Stomach (tissue), 8 donors: ENCODE measurements at regions not wholly inside any gene's neighbourhood (a gene's known extent, or its start where the extent isn't known, plus 50 kb on each side); places are given as distances from the start of the nearest gene placed in this dataset.

Experiments used
- DNase-seq, 2 donors: peaks; one replicate each; pipeline versions ENCODE4 v3.0.0 to v3.0.0-alpha.2; 2013 to 2019
- H3K27ac ChIP-seq, 5 donors: fragments of 200-600 bp in 4 of 5; sonication (generic) in 4 of 5; one replicate each; pipeline ENCODE4 v1.5.1; 2013 to 2019; ENCODE audit warnings: mild to moderate bottlenecking in 1 of 5, moderate library complexity in 1 of 5
- H3K27me3 ChIP-seq, 3 donors: fragments of 200-600 bp; sonication (generic); one replicate each; pipeline ENCODE4 v1.5.1; 2017 to 2019; ENCODE audit warnings: mixed run types in 1 of 3
- H3K36me3 ChIP-seq, 4 donors: fragments of 200-600 bp; sonication (generic); 1 replicate in 3 of 4; 2 replicates in 1 of 4; pipeline ENCODE4 v1.5.1; 2016 to 2019
- H3K4me1 ChIP-seq, 4 donors: fragments of 200-600 bp; sonication (generic); one replicate each; pipeline ENCODE4 v1.5.1; 2016 to 2019
- H3K4me3 ChIP-seq, 4 donors: fragments of 200-600 bp; sonication (generic) in 3 of 4; one replicate each; pipeline ENCODE4 v1.5.1; 2016 to 2019; ENCODE audit warnings: mild to moderate bottlenecking in 1 of 4
- H3K9me3 ChIP-seq, 4 donors: fragments of 200-600 bp; sonication (generic); one replicate each; pipeline ENCODE4 v1.5.1; 2016 to 2019
- CTCF ChIP-seq, 7 experiments: fragments of 450-650 bp in 4 of 7; fragments of 200-600 bp in 3 of 7; sonication (generic) in 3 of 7; IDR thresholded peaks; one replicate each; pipeline ENCODE4 v1.5.1; 2016 to 2019; ENCODE audit warnings: antibody characterized with exemption in 7 of 7, control low read depth in 2 of 7, mild to moderate bottlenecking in 1 of 7
- EP300 ChIP-seq: sonication (generic); formaldehyde crosslinking; IDR thresholded peaks from one replicate; pipeline ENCODE4 v1.6.1; 2017; ENCODE audit warnings: antibody characterized with exemption
- POLR2A ChIP-seq, 4 donors: fragments of 450-650 bp; IDR thresholded peaks; one replicate each; pipeline ENCODE4 v1.6.1; 2016; ENCODE audit warnings: antibody characterized with exemption in 4 of 4, control low read depth in 2 of 4, mild to moderate bottlenecking in 1 of 4, moderate library complexity in 1 of 4
- POLR2AphosphoS5 ChIP-seq, 3 donors: sonication (generic); formaldehyde crosslinking; IDR thresholded peaks; one replicate each; pipeline ENCODE4 v1.6.1; 2016; ENCODE audit warnings: antibody characterized with exemption in 3 of 3
- WGBS, 5 donors: extraction: QIAGEN DNeasy Blood & Tissue Kit in 3 of 5; methylation state at CpG; one replicate each; pipeline versions ENCODE4 v1.1.5 to v1.1.7; 2013 to 2018; 5-methylcytosine and 5-hydroxymethylcytosine counted together
- intact Hi-C: fragments of 100-400 bp; cut with DNase I; formaldehyde crosslinking; loops from one replicate; pipeline ENCODE4 v1.15.1; 2023; ENCODE audit warnings: low total_unique reads
- donor health status: healthy with polysubstance abuse.
- donor health status: Bipolar disorder and iron deficiency.
- donor health status: healthy.

GRCh38 chr3:181570472-181570871, 141.3 kb upstream of the SOX2 start:
- H3K27me3 ChIP-seq, result no peaks in the 10 kb centered on the region
- H3K27ac ChIP-seq, result no peak overlapping the region
- H3K4me1 ChIP-seq, result no peaks in the 10 kb centered on the region
- H3K36me3 ChIP-seq, result no peaks in the 10 kb centered on the region
- TF ChIP-seq POLR2A (IDR thresholded peaks at IDR 0.05) (no peak), CTCF (IDR thresholded peaks at IDR 0.05) (no peak), POLR2AphosphoS5 (IDR thresholded peaks at IDR 0.05) (no peak), EP300 (no peak)
- WGBS, 5 donors, result 72 to 88% (median 85%) methylated on average over 3 of the region's 3 CpGs
- no peak overlapping the region for H3K4me3 ChIP-seq
- H3K9me3 ChIP-seq, result no peaks in the 10 kb centered on the region
- DNase-seq, result no peak
- intact Hi-C loops, result no loop called here

GRCh38 chr3:181569356-181569940, 142.3 kb upstream of the SOX2 start:
- TF ChIP-seq CTCF (IDR thresholded peaks at IDR 0.05), result no peak
- no peak for TF ChIP-seq EP300
- no peak for TF ChIP-seq POLR2AphosphoS5 (IDR thresholded peaks at IDR 0.05)
- TF ChIP-seq POLR2A (IDR thresholded peaks at IDR 0.05), result no peak
- no peaks in the 10 kb centered on the region for H3K36me3 ChIP-seq
- H3K27ac ChIP-seq, result no peak overlapping the region
- no peaks in the 10 kb centered on the region for H3K27me3 ChIP-seq
- no peak for DNase-seq
- WGBS, 5 donors, result 55 to 77% (median 66%) methylated on average over 3 of the region's 3 CpGs
- intact Hi-C loops, result no loop called here
- no peak overlapping the region for H3K4me3 ChIP-seq
- no peaks in the 10 kb centered on the region for H3K4me1 ChIP-seq
- H3K9me3 ChIP-seq, result no peaks in the 10 kb centered on the region

GRCh38 chr3:181568693-181569092, 143.0 kb upstream of the SOX2 start:
- H3K36me3 ChIP-seq, result no peaks in the 10 kb centered on the region
- no peak overlapping the region for H3K4me3 ChIP-seq
- TF ChIP-seq CTCF (IDR thresholded peaks at IDR 0.05), result no peak
- intact Hi-C loops, result no loop called here
- WGBS, 5 donors, result 55 to 66% (median 63%) methylated on average over 3 of the region's 3 CpGs
- H3K9me3 ChIP-seq, result no peaks in the 10 kb centered on the region
- DNase-seq, result no peak
- no peaks in the 10 kb centered on the region for H3K4me1 ChIP-seq
- H3K27me3 ChIP-seq, result no peaks in the 10 kb centered on the region
- H3K27ac ChIP-seq, result no peak overlapping the region

- no peaks in the 10 kb centered on the region for H3K9me3 ChIP-seq
- no peak for DNase-seq
- H3K27ac ChIP-seq, result no peak overlapping the region
- intact Hi-C loops, result no loop called here
- WGBS, 5 donors, result 62 to 79% (median 63%) methylated on average over 3 of the region's 3 CpGs
- H3K27me3 ChIP-seq, result no peaks in the 10 kb centered on the region
- H3K36me3 ChIP-seq, result no peaks in the 10 kb centered on the region
- no peaks in the 10 kb centered on the region for H3K4me1 ChIP-seq
- TF ChIP-seq POLR2AphosphoS5 (IDR thresholded peaks at IDR 0.05), result no peak
- TF ChIP-seq EP300, result no peak
- TF ChIP-seq CTCF (IDR thresholded peaks at IDR 0.05), result no peak
- TF ChIP-seq POLR2A (IDR thresholded peaks at IDR 0.05), result no peak
- no peak overlapping the region for H3K4me3 ChIP-seq
Observed at GRCh38 chr3:181568248-181568647, 143.5 kb upstream of the SOX2 start.
